ENCODE measurements at regions not wholly inside any gene's neighbourhood (a gene's known extent, or its start where the extent isn't known, plus 50 kb on each side); places are given as distances from the start of the nearest gene placed in this dataset.

DNA sequence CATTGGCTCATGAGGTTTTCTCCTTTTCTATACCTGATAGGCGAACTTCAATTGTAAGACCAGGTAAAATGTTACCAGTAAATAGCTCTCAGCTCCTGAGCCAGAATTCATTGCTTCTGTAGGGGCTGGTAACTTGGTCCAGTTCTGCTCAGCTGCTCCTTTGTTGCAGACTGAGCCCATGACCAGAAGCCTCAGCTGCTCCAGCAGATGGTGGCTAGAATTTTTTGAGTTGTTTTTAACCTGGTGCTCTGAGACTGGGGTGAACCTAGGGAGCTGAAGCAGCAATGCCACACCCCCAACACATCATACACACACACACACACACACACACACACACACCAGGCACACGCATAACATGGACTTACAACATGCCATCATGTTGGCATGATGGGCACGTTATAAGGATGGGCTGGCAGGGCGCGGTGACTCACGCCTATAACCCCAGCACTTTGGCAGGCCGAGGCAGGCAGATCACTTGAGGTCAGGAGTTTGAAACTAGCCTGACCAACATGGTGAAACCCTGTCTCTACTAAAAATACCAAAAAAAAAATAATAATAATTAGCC lies 103.1 kb downstream of the QRSL1 start:
- Histone ChIP-seq H3K4me3 (ENCODE audit: insufficient read depth in 1 of 2, low read depth in 1 of 2, low read length in 2 of 2) (no peak overlapping the region), H3K79me1 (replicated peaks; ENCODE audit: low read length, poor library complexity, severe bottlenecking) (no peaks in the 10 kb centered on the region), H2BK12ac (ENCODE audit: low read length in 2 of 2) (no peak overlapping the region), H3K27ac (ENCODE audit: low read length, poor library complexity, severe bottlenecking) (no peak overlapping the region), H3K4me2 (ENCODE audit: low read length, poor library complexity, severe bottlenecking) (no peak overlapping the region), H3K36me3 (ENCODE audit: control insufficient read depth in 1 of 2, insufficient read depth in 2 of 2, low read depth in 1 of 2, low read length in 2 of 2) (no peaks in the 10 kb centered on the region), H4K8ac (ENCODE audit: low read length) (no peak overlapping the region), H3K14ac (ENCODE audit: low read length in 2 of 2) (no peak overlapping the region), H4K91ac (ENCODE audit: low read length) (peak overlapping the region; percentile 55), H2BK120ac (ENCODE audit: low read depth, low read length) (no peak overlapping the region), H3K4me1 (ENCODE audit: control insufficient read depth, insufficient read depth, low read depth, low read length) (peaks cover 13% of the 10 kb centered on the region), H2BK15ac (ENCODE audit: low read depth, poor library complexity, severe bottlenecking) (no peak overlapping the region), H2AK5ac (ENCODE audit: low read length, severe bottlenecking) (peak overlapping the region; percentile 88), H3K4ac (ENCODE audit: low read depth in 1 of 2, low read length in 2 of 2) (no peak overlapping the region), H2BK5ac (ENCODE audit: low read depth, low read length, poor library complexity, severe bottlenecking) (no peak overlapping the region), H3K23ac (ENCODE audit: low read length in 2 of 2) (no peak overlapping the region), H3K9ac (ENCODE audit: low read length) (no peak overlapping the region), H3K9me3 (ENCODE audit: control insufficient read depth, low read length) (no peaks in the 10 kb centered on the region), H3K27me3 (ENCODE audit: control insufficient read depth in 1 of 2, insufficient read depth in 1 of 2, low read length in 2 of 2) (peaks cover 12 to 24% of the 10 kb centered on the region in 2 experiments), H2AFZ (ENCODE audit: low read depth, low read length) (no peak overlapping the region), H3K18ac (ENCODE audit: low read depth in 1 of 2, low read length in 2 of 2) (no peak overlapping the region)
- 86% methylated on average over 7 of the region's 7 CpGs for WGBS
- DNase-seq = no peak

DNA sequence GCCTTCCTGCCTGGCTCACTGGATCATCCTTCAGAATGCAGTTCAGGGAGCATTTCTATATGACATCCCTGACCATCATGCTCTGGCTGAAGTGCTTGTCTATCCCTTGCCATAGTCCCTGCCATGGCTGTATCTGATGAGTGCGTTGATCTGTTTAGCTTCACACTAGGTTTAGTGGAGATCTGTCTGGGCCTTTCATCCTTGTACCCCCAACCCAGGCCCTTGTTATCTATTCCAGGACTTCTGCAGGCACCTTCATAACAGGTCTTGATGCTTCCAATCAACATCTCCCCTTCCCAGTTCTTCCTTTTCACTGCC lies 102.4 kb downstream of the QRSL1 start:
- peaks cover 6 to 20% of the 10 kb centered on the region in 2 experiments for H3K27me3 ChIP-seq (ENCODE audit: control insufficient read depth in 1 of 2, insufficient read depth in 1 of 2, low read length in 2 of 2)
- H3K9me3 ChIP-seq (ENCODE audit: control insufficient read depth, low read length) = no peaks in the 10 kb centered on the region
- H4K8ac ChIP-seq (ENCODE audit: low read length) = no peak overlapping the region
- H2BK5ac ChIP-seq (ENCODE audit: low read depth, low read length, poor library complexity, severe bottlenecking) = no peak overlapping the region
- H2AK5ac ChIP-seq (ENCODE audit: low read length, severe bottlenecking) = peak overlapping the region; percentile 5
- H3K9ac ChIP-seq (ENCODE audit: low read length) = no peak overlapping the region
- H3K79me1 ChIP-seq (replicated peaks; ENCODE audit: low read length, poor library complexity, severe bottlenecking) = no peaks in the 10 kb centered on the region
- no peak overlapping the region for H3K27ac ChIP-seq (ENCODE audit: low read length, poor library complexity, severe bottlenecking)
- H2AFZ ChIP-seq (ENCODE audit: low read depth, low read length) = no peak overlapping the region
- no peaks in the 10 kb centered on the region for H3K36me3 ChIP-seq (ENCODE audit: control insufficient read depth in 1 of 2, insufficient read depth in 2 of 2, low read depth in 1 of 2, low read length in 2 of 2)
- no peak overlapping the region for H3K23ac ChIP-seq (ENCODE audit: low read length in 2 of 2)
- no peak overlapping the region for H3K4ac ChIP-seq (ENCODE audit: low read depth in 1 of 2, low read length in 2 of 2)
- no peak overlapping the region for H3K18ac ChIP-seq (ENCODE audit: low read depth in 1 of 2, low read length in 2 of 2)
- no peak overlapping the region for H3K4me3 ChIP-seq (ENCODE audit: insufficient read depth in 1 of 2, low read depth in 1 of 2, low read length in 2 of 2)
- no peak overlapping the region for H4K91ac ChIP-seq (ENCODE audit: low read length)
- 100% methylated on average over 1 of the region's 1 CpG for WGBS
- H3K4me2 ChIP-seq (ENCODE audit: low read length, poor library complexity, severe bottlenecking) = no peak overlapping the region
- DNase-seq = no peak
- peaks cover 13% of the 10 kb centered on the region for H3K4me1 ChIP-seq (ENCODE audit: control insufficient read depth, insufficient read depth, low read depth, low read length)
- no peak overlapping the region for H3K14ac ChIP-seq (ENCODE audit: low read length in 2 of 2)
- no peak overlapping the region for H2BK12ac ChIP-seq (ENCODE audit: low read length in 2 of 2)
- no peak overlapping the region for H2BK15ac ChIP-seq (ENCODE audit: low read depth, poor library complexity, severe bottlenecking)
- H2BK120ac ChIP-seq (ENCODE audit: low read depth, low read length) = no peak overlapping the region

- DNase-seq = no peak
- H2AFZ ChIP-seq (ENCODE audit: low read depth, low read length) = no peak overlapping the region
These were observed 101.9 kb downstream of the QRSL1 start for GRCh38 chr6:106731144-106731842.

GRCh38 chr6:106730718-106731117 lies 101.3 kb downstream of the QRSL1 start:
- Histone ChIP-seq H3K27me3 (ENCODE audit: control insufficient read depth in 1 of 2, insufficient read depth in 1 of 2, low read length in 2 of 2) (peaks cover 0 to 20% of the 10 kb centered on the region in 2 experiments), H3K14ac (ENCODE audit: low read length in 2 of 2) (no peak overlapping the region), H4K91ac (ENCODE audit: low read length) (no peak overlapping the region), H2BK12ac (ENCODE audit: low read length in 2 of 2) (no peak overlapping the region), H3K23ac (ENCODE audit: low read length in 2 of 2) (no peak overlapping the region), H2AFZ (ENCODE audit: low read depth, low read length) (no peak overlapping the region), H4K8ac (ENCODE audit: low read length) (no peak overlapping the region), H3K79me1 (replicated peaks; ENCODE audit: low read length, poor library complexity, severe bottlenecking) (no peaks in the 10 kb centered on the region), H2BK120ac (ENCODE audit: low read depth, low read length) (no peak overlapping the region), H3K4me2 (ENCODE audit: low read length, poor library complexity, severe bottlenecking) (no peak overlapping the region), H3K27ac (ENCODE audit: low read length, poor library complexity, severe bottlenecking) (peak overlapping the region; percentile 87), H2AK5ac (ENCODE audit: low read length, severe bottlenecking) (no peak overlapping the region), H3K4me1 (ENCODE audit: control insufficient read depth, insufficient read depth, low read depth, low read length) (peaks cover 13% of the 10 kb centered on the region), H2BK5ac (ENCODE audit: low read depth, low read length, poor library complexity, severe bottlenecking) (no peak overlapping the region), H3K4me3 (ENCODE audit: insufficient read depth in 1 of 2, low read depth in 1 of 2, low read length in 2 of 2) (no peak overlapping the region), H3K4ac (ENCODE audit: low read depth in 1 of 2, low read length in 2 of 2) (no peak overlapping the region), H3K18ac (ENCODE audit: low read depth in 1 of 2, low read length in 2 of 2) (no peak overlapping the region), H3K9me3 (ENCODE audit: control insufficient read depth, low read length) (no peaks in the 10 kb centered on the region), H3K36me3 (ENCODE audit: control insufficient read depth in 1 of 2, insufficient read depth in 2 of 2, low read depth in 1 of 2, low read length in 2 of 2) (no peaks in the 10 kb centered on the region), H2BK15ac (ENCODE audit: low read depth, poor library complexity, severe bottlenecking) (no peak overlapping the region), H3K9ac (ENCODE audit: low read length) (no peak overlapping the region)
- 86% methylated on average over 6 of the region's 6 CpGs for WGBS
- DNase-seq = no peak

More at GRCh38 chr6:106731144-106731842, 101.9 kb downstream of the QRSL1 start:
- H4K91ac ChIP-seq (ENCODE audit: low read length) = no peak overlapping the region
- H3K9ac ChIP-seq (ENCODE audit: low read length) = no peak overlapping the region
- no peak overlapping the region for H2BK12ac ChIP-seq (ENCODE audit: low read length in 2 of 2)
- H2BK15ac ChIP-seq (ENCODE audit: low read depth, poor library complexity, severe bottlenecking) = no peak overlapping the region
- no peaks in the 10 kb centered on the region for H3K9me3 ChIP-seq (ENCODE audit: control insufficient read depth, low read length)
- no peaks in the 10 kb centered on the region for H3K79me1 ChIP-seq (replicated peaks; ENCODE audit: low read length, poor library complexity, severe bottlenecking)
- 64% methylated on average over 6 of the region's 6 CpGs for WGBS
- H3K4me1 ChIP-seq (ENCODE audit: control insufficient read depth, insufficient read depth, low read depth, low read length) = peaks cover 13% of the 10 kb centered on the region
- no peak overlapping the region for H3K14ac ChIP-seq (ENCODE audit: low read length in 2 of 2)
- H3K27ac ChIP-seq (ENCODE audit: low read length, poor library complexity, severe bottlenecking) = peak overlapping the region; percentile 87
- no peak overlapping the region for H4K8ac ChIP-seq (ENCODE audit: low read length)
- H3K36me3 ChIP-seq (ENCODE audit: control insufficient read depth in 1 of 2, insufficient read depth in 2 of 2, low read depth in 1 of 2, low read length in 2 of 2) = no peaks in the 10 kb centered on the region
- peak overlapping the region; percentile 5 for H2AK5ac ChIP-seq (ENCODE audit: low read length, severe bottlenecking)
- H2BK120ac ChIP-seq (ENCODE audit: low read depth, low read length) = no peak overlapping the region
- peaks cover under 1 to 20% of the 10 kb centered on the region in 2 experiments for H3K27me3 ChIP-seq (ENCODE audit: control insufficient read depth in 1 of 2, insufficient read depth in 1 of 2, low read length in 2 of 2)
- H3K4me3 ChIP-seq (ENCODE audit: insufficient read depth in 1 of 2, low read depth in 1 of 2, low read length in 2 of 2) = no peak overlapping the region
- no peak overlapping the region for H3K23ac ChIP-seq (ENCODE audit: low read length in 2 of 2)
- no peak overlapping the region for H3K18ac ChIP-seq (ENCODE audit: low read depth in 1 of 2, low read length in 2 of 2)
- H3K4me2 ChIP-seq (ENCODE audit: low read length, poor library complexity, severe bottlenecking) = no peak overlapping the region
- H2BK5ac ChIP-seq (ENCODE audit: low read depth, low read length, poor library complexity, severe bottlenecking) = no peak overlapping the region
- no peak overlapping the region for H3K4ac ChIP-seq (ENCODE audit: low read depth in 1 of 2, low read length in 2 of 2)
